PC-9 (cell line): ENCODE measurements at regions not wholly inside any gene's neighbourhood (a gene's known extent, or its start where the extent isn't known, plus 50 kb on each side); places are given as distances from the start of the nearest gene placed in this dataset.
A peak's percentile ranks its signal among the peaks of the same experiment; 100 is the strongest.

Experiments used
- BruUV-seq: library from RNA; stranded (reverse); fragments of 400-500 nt; replicated peaks from 2 replicates; lab custom pipeline; 2021; lab: Mats Ljungman, UMichigan
- CTCF ChIA-PET: fragments of 300-600 bp; sonication (Branson Sonifier 250); formaldehyde crosslinking; loops from one replicate; lab custom pipeline; 2022; ENCODE audit warnings: antibody characterized with exemption; lab: Charles Lee
- POLR2A ChIA-PET: fragments of 300-600 bp; sonication (Branson Sonifier 250); formaldehyde crosslinking; loops from one replicate; lab custom pipeline; 2022; ENCODE audit warnings: antibody characterized with exemption; ENCODE audit not compliant: unreplicated experiment; lab: Charles Lee
- DNase-seq, 2 experiments: peaks; one replicate each; pipeline versions ENCODE4 v3.0.0 to v3.0.0-alpha.2; 2015 to 2022; ENCODE audit warnings: mixed read lengths in 1 of 2
- H2AFZ ChIP-seq: fragments of 200-600 bp; sonication (generic); 2 replicates; pipeline ENCODE4 v1.8.1; 2017; ENCODE audit warnings: antibody characterized with exemption
- H3F3A ChIP-seq: fragments of 200-600 bp; sonication (generic); 2 replicates; pipeline ENCODE4 v1.8.1; 2017; ENCODE audit warnings: antibody characterized with exemption, mild to moderate bottlenecking, low read depth; ENCODE audit not compliant: insufficient read depth
- H3K27ac ChIP-seq: fragments of 200-600 bp; sonication (generic); 2 replicates; pipeline ENCODE4 v1.6.1; 2016; ENCODE audit warnings: mixed run types
- H3K27me3 ChIP-seq: fragments of 200-600 bp; sonication (generic); 2 replicates; pipeline ENCODE4 v1.6.1; 2016; ENCODE audit warnings: low read depth, mixed run types; ENCODE audit not compliant: insufficient read depth
- H3K36me3 ChIP-seq: fragments of 200-600 bp; sonication (generic); 2 replicates; pipeline ENCODE4 v1.6.1; 2016; ENCODE audit warnings: low read depth, mixed run types
- H3K4me1 ChIP-seq: fragments of 200-600 bp; sonication (generic); replicated peaks from 2 replicates; pipeline ENCODE4 v1.6.1; 2016; ENCODE audit warnings: mixed run types; ENCODE audit not compliant: insufficient read depth
- H3K4me2 ChIP-seq: fragments of 200-600 bp; sonication (generic); 2 replicates; pipeline ENCODE4 v1.6.1; 2017; ENCODE audit warnings: mixed run types
- H3K4me3 ChIP-seq: fragments of 200-600 bp; sonication (generic); 2 replicates; pipeline ENCODE4 v1.6.1; 2016; ENCODE audit warnings: mixed run types
- H3K79me2 ChIP-seq: fragments of 200-600 bp; sonication (generic); 2 replicates; pipeline ENCODE4 v1.6.1; 2017; ENCODE audit warnings: low read depth, mixed run types
- H3K9me2 ChIP-seq: fragments of 200-600 bp; sonication (generic); 2 replicates; pipeline ENCODE4 v1.8.1; 2017; ENCODE audit warnings: mild to moderate bottlenecking; ENCODE audit not compliant: insufficient read depth
- H3K9me3 ChIP-seq: fragments of 200-600 bp; sonication (generic); 2 replicates; pipeline ENCODE4 v1.8.1; 2016; ENCODE audit warnings: low read depth; ENCODE audit not compliant: insufficient read depth
- H4K20me1 ChIP-seq: fragments of 200-600 bp; sonication (generic); 2 replicates; pipeline ENCODE4 v1.8.1; 2017; ENCODE audit not compliant: insufficient read depth
- EZH2 ChIP-seq: fragments of 200-600 bp; sonication (generic); IDR thresholded peaks from 2 replicates; pipeline ENCODE4 v1.8.0; 2017; ENCODE audit warnings: antibody characterized with exemption, low read depth
- intact Hi-C: fragments of 100-400 bp; cut with micrococcal nuclease; formaldehyde crosslinking; loops from one replicate; pipeline ENCODE4 v1.10.0; 2022; ENCODE audit not compliant: unreplicated experiment
- TF ChIP-seq, protein P1 (sequence below): fragments of 200-600 bp; sonication (generic); conservative IDR thresholded peaks from 2 replicates; pipeline ENCODE4 v1.6.1; 2017; ENCODE audit warnings: mixed run types, antibody characterized with exemption, mild to moderate bottlenecking, moderate library complexity

DNA sequence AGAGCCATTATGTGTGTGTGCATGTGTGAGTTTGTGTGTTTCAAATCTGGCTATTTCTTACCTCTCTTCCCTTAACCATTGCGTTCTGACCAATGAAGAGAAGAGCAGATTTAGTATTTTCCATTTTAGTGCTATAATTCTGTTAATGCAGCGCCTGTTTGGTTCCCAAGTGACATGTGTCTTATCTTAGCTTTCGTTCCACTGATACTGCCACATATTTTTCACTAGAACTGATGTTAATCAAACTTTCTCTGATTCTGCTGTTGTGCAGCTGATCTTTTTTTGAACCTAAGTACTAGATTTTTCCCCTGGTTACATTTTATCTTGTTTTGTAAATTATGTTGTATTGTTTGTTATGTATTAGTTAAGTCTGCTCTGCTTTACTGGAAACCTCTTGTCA, 152.9 kb upstream of the MID1 start:
- no peak overlapping the region for H3K27ac ChIP-seq
- H4K20me1 ChIP-seq: no peaks in the 10 kb centered on the region
- H2AFZ ChIP-seq: no peak overlapping the region
- no peak overlapping the region for H3K4me3 ChIP-seq
- no peaks in the 10 kb centered on the region for H3K79me2 ChIP-seq
- H3K9me2 ChIP-seq: no peaks in the 10 kb centered on the region
- no peaks in the 10 kb centered on the region for H3K36me3 ChIP-seq
- CTCF ChIA-PET: no interaction called here
- no peaks in the 10 kb centered on the region for H3K4me1 ChIP-seq
- intact Hi-C loops: no loop called here
- no peaks in the 10 kb centered on the region for H3K9me3 ChIP-seq
- no peaks in the 10 kb centered on the region for H3F3A ChIP-seq
- TF ChIP-seq EZH2: no peak
- TF ChIP-seq, protein P1, sequence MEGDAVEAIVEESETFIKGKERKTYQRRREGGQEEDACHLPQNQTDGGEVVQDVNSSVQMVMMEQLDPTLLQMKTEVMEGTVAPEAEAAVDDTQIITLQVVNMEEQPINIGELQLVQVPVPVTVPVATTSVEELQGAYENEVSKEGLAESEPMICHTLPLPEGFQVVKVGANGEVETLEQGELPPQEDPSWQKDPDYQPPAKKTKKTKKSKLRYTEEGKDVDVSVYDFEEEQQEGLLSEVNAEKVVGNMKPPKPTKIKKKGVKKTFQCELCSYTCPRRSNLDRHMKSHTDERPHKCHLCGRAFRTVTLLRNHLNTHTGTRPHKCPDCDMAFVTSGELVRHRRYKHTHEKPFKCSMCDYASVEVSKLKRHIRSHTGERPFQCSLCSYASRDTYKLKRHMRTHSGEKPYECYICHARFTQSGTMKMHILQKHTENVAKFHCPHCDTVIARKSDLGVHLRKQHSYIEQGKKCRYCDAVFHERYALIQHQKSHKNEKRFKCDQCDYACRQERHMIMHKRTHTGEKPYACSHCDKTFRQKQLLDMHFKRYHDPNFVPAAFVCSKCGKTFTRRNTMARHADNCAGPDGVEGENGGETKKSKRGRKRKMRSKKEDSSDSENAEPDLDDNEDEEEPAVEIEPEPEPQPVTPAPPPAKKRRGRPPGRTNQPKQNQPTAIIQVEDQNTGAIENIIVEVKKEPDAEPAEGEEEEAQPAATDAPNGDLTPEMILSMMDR: no peak
- no peak for DNase-seq
- no peak overlapping the region for H3K4me2 ChIP-seq
- BruUV-seq: no TSS peak
- POLR2A ChIA-PET: no interaction called here
- H3K27me3 ChIP-seq: no peaks in the 10 kb centered on the region

DNA sequence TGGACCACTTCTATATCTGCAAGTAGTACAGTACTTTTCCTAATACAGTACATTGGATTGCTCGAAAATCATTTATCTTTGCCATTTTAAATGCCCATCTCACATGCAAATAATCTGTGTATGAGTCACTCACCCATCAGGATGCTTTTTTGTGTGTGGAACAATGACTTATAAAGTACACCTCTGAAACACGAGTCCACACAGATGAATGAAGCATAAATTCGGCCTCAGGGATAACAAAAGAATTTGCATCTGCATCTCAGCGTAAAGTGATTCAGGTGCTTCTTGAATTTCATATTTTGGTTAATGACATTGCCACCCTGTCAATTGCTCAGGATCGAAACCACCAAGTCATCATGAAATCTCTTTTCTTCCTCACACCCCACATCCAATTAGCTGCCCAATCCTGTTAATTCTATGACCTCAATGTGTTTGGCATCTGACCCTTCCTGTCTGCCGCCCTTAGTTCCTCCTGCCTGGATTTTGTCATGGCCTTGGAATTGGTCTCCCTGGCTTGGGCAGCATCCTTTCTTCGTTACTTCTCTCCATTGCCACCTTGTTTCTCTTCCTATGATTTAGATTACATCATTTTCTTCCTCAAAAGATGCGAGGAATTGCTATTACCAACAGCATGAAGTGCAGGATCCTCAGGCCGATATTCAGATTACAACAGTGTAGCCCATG, 161.6 kb upstream of the MID1 start:
- BruUV-seq: no TSS peak

DNA sequence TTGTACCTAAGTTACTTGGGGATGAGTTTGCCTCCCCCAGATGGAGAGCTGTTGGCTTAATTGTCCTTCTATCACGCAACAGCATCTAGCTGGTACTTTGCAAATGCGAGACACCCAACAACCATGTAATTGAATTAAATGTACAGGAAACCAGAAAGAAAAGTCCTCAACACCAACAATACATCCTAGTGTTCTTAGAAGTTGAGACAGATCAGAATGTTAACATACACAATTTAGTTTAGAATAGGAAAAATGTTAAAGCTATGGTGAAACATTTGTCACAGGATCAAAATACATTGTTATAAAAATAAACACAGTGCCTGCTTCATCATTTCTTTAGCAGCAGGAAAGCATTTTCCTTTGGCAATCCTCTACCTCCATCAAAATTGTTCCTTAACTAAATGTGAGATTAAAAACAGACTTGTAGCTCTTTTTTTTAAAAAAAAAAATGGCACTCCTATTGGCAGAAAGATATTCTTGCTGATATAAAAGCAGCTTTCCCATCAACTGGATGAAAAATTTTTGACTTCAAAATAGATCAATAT, 163.1 kb upstream of the MID1 start:
- DNase-seq: no peak
- POLR2A ChIA-PET: no interaction called here
- Histone ChIP-seq H3K36me3 (no peaks in the 10 kb centered on the region), H3K4me2 (no peak overlapping the region), H3K4me1 (no peaks in the 10 kb centered on the region), H4K20me1 (no peaks in the 10 kb centered on the region), H3K79me2 (no peaks in the 10 kb centered on the region), H2AFZ (no peak overlapping the region), H3K27me3 (no peaks in the 10 kb centered on the region), H3F3A (no peaks in the 10 kb centered on the region), H3K27ac (no peak overlapping the region), H3K4me3 (no peak overlapping the region), H3K9me2 (no peaks in the 10 kb centered on the region), H3K9me3 (no peaks in the 10 kb centered on the region; the same call in 1 of the 2 replicates)
- TF ChIP-seq, protein P1: no peak
- intact Hi-C loops: no loop called here
- CTCF ChIA-PET: no interaction called here
- BruUV-seq: no TSS peak

More for the DNA sequence above, 161.6 kb upstream of the MID1 start:
- intact Hi-C loops: no loop called here
- H3K27ac ChIP-seq: no peak overlapping the region
- H3K79me2 ChIP-seq: no peaks in the 10 kb centered on the region
- CTCF ChIA-PET: no interaction called here
- H3K9me3 ChIP-seq: no peaks in the 10 kb centered on the region; the same call in 1 of the 2 replicates
- no peaks in the 10 kb centered on the region for H3K36me3 ChIP-seq
- peak in 1 of 2 experiments; percentile 38 for DNase-seq
- no peaks in the 10 kb centered on the region for H3K4me1 ChIP-seq
- no peak overlapping the region for H3K4me3 ChIP-seq
- H3F3A ChIP-seq: no peaks in the 10 kb centered on the region
- no peaks in the 10 kb centered on the region for H3K9me2 ChIP-seq
- H2AFZ ChIP-seq: no peak overlapping the region
- TF ChIP-seq, protein P1: no peak
- no peak for TF ChIP-seq EZH2
- H3K27me3 ChIP-seq: no peaks in the 10 kb centered on the region
- H4K20me1 ChIP-seq: no peaks in the 10 kb centered on the region
- POLR2A ChIA-PET: no interaction called here
- no peak overlapping the region for H3K4me2 ChIP-seq
